K562 (cell line): ENCODE measurements at regions not wholly inside any gene's neighbourhood (a gene's known extent, or its start where the extent isn't known, plus 50 kb on each side); places are given as distances from the start of the nearest gene placed in this dataset.

Experiments used
- ATAC-seq: fragments of 200-7000 bp; cut with Tn5 transposase; 3 replicates; pipeline ENCODE4 v1.9.1; 2020; ENCODE audit warnings: moderate library complexity
- BruUV-seq: library from RNA; stranded (reverse); fragments of 400-500 nt; replicated peaks from 2 replicates; lab custom pipeline; 2021; lab: Mats Ljungman, UMichigan
- CTCF ChIA-PET: fragments of 300-600 bp; formaldehyde crosslinking; extraction: SDS; loops from one replicate; lab custom pipeline; 2021; ENCODE audit warnings: low intra/inter-chr PET ratio; lab: Yijun Ruan, JAX
- POLR2A ChIA-PET: fragments of 300-600, 350-650 bp; sonication (Branson Sonifier 250); formaldehyde crosslinking; extraction: SDS; loops from one replicate; lab custom pipeline; 2021; ENCODE audit warnings: antibody characterized with exemption, inconsistent platforms; lab: Yijun Ruan, JAX
- DNase-seq, 4 experiments: peaks; one replicate each; pipeline versions ENCODE4 v3.0.0 to v3.0.0-alpha.2; 2011 to 2018; ENCODE audit warnings: low spot score in 3 of 4, mixed read lengths in 3 of 4; ENCODE audit errors: extremely low read depth in 1 of 4
- FAIRE-seq: peaks from 2 replicates; lab custom pipeline; 2011; peaks lifted over from hg19 to GRCh38; lab: Jason Lieb, UNC
- H2AFZ ChIP-seq: 2 replicates; pipeline ENCODE4 v1.6.0; 2011; ENCODE audit warnings: low read depth, low read length, control low read depth, inconsistent platforms
- H3K27ac ChIP-seq: fragments of 200-600 bp; 3 replicates; pipeline ENCODE4 v1.8.0; 2011; ENCODE audit warnings: low read depth, mild to moderate bottlenecking, control low read depth, inconsistent platforms, low read length, moderate library complexity, mixed read lengths; ENCODE audit errors: extremely low read depth
- H3K27me3 ChIP-seq, 2 experiments: fragments of 300-600 bp in 1 of 2; 2 replicates in 1 of 2; 3 replicates in 1 of 2; pipeline versions ENCODE4 v1.6.0 to v1.8.0; 2011; ENCODE audit warnings: inconsistent platforms in 2 of 2, low read length in 2 of 2, mild to moderate bottlenecking in 1 of 2, mixed read lengths in 1 of 2, moderate library complexity in 1 of 2; ENCODE audit not compliant: control insufficient read depth in 2 of 2, insufficient read depth in 2 of 2
- H3K36me3 ChIP-seq: fragments of 300-600 bp; 3 replicates; pipeline ENCODE4 v1.8.0; 2011; ENCODE audit warnings: mild to moderate bottlenecking, low read length, inconsistent platforms; ENCODE audit not compliant: control insufficient read depth, insufficient read depth
- H3K4me1 ChIP-seq, 2 experiments: fragments of 200-600 bp in 1 of 2; replicated peaks in 1 of 2; 2 replicates in 1 of 2; 3 replicates in 1 of 2; pipeline versions ENCODE4 v1.5.1 to v1.8.0; 2011; ENCODE audit warnings: inconsistent platforms in 2 of 2, low read length in 2 of 2, mild to moderate bottlenecking in 1 of 2, mixed read lengths in 1 of 2, moderate library complexity in 1 of 2; ENCODE audit not compliant: control insufficient read depth in 2 of 2, insufficient read depth in 2 of 2
- H3K4me2 ChIP-seq: 2 replicates; pipeline ENCODE4 v1.6.1; 2011; ENCODE audit warnings: low read length, control low read depth, inconsistent platforms, mixed read lengths; ENCODE audit not compliant: insufficient read depth
- H3K4me3 ChIP-seq: fragments of 200-600 bp; sonication (generic), shearing (Covaris generic); 2 replicates; pipeline ENCODE4 v1.5.1; 2016; ENCODE audit warnings: control low read depth, inconsistent platforms
- H3K79me2 ChIP-seq: fragments of 200-600 bp; 3 replicates; pipeline ENCODE4 v1.8.0; 2011; ENCODE audit warnings: low read length, inconsistent platforms; ENCODE audit not compliant: control insufficient read depth, insufficient read depth
- H3K9ac ChIP-seq, 2 experiments: 2 replicates each; pipeline versions ENCODE4 v1.6.0 to v1.6.1; 2011; ENCODE audit warnings: low read depth in 2 of 2, low read length in 2 of 2, control low read depth in 1 of 2, inconsistent platforms in 1 of 2, mild to moderate bottlenecking in 1 of 2, mixed read lengths in 1 of 2; ENCODE audit not compliant: insufficient read depth in 1 of 2
- H3K9me1 ChIP-seq: one replicate; pipeline ENCODE4 v1.6.0; 2011; ENCODE audit warnings: inconsistent platforms, mild to moderate bottlenecking, low read length, moderate library complexity; ENCODE audit not compliant: control insufficient read depth, insufficient read depth
- H3K9me3 ChIP-seq: replicated peaks from 2 replicates; pipeline ENCODE4 v1.5.1; 2011; ENCODE audit warnings: low read depth, low read length, inconsistent platforms; ENCODE audit not compliant: control insufficient read depth, insufficient read depth
- H4K20me1 ChIP-seq: replicated peaks from 2 replicates; pipeline ENCODE4 v1.6.1; 2011; ENCODE audit warnings: low read length, inconsistent platforms, mixed read lengths; ENCODE audit not compliant: control insufficient read depth, insufficient read depth
- CCNT2 ChIP-seq: IDR thresholded peaks from 2 replicates; pipeline ENCODE4 v1.6.1; 2011; ENCODE audit warnings: borderline replicate concordance, low read depth, mild to moderate bottlenecking, moderate library complexity, mixed read lengths, low read length; ENCODE audit not compliant: insufficient read length; ENCODE audit errors: extremely low read depth
- LEF1 ChIP-seq: fragments of 450-650 bp; IDR thresholded peaks from 2 replicates; pipeline ENCODE4 v1.6.1; 2016; ENCODE audit warnings: mild to moderate bottlenecking
- MIER1 ChIP-seq: fragments of 450-650 bp; IDR thresholded peaks from 2 replicates; pipeline ENCODE4 v1.6.1; 2016; ENCODE audit warnings: antibody characterized with exemption, mild to moderate bottlenecking, low read depth
- PATZ1 ChIP-seq: fragments of 250-450 bp; sonication (Bioruptor Pico); IDR thresholded peaks from 2 replicates; pipeline ENCODE4 v1.5.0; 2020; ENCODE audit warnings: mild to moderate bottlenecking, borderline replicate concordance
- TFAP4 ChIP-seq: sonication (generic); formaldehyde crosslinking; IDR thresholded peaks from 2 replicates; pipeline ENCODE4 v1.8.0; 2022; ENCODE audit warnings: missing genetic modification reagents, mild to moderate bottlenecking, moderate library complexity, borderline replicate concordance
- ZNF699 ChIP-seq: fragments of 250-450 bp; sonication (Bioruptor Pico); IDR thresholded peaks from 2 replicates; pipeline ENCODE4 v1.8.0; 2021; ENCODE audit warnings: mild to moderate bottlenecking, moderate library complexity; ENCODE audit not compliant: insufficient replicate concordance
- WGBS: fragments of 100-300 bp; shearing (Covaris generic); methylation state at CpG from one replicate; pipeline ENCODE4 v1.1.6; 2016; ENCODE audit warnings: low coverage, mixed read lengths; ENCODE audit not compliant: insufficient coverage; ENCODE audit errors: missing lambda C conversion rate; 5-methylcytosine and 5-hydroxymethylcytosine counted together
- in situ Hi-C: fragments of 300-500 bp; cut with MboI; formaldehyde crosslinking; loops from 4 replicates; pipeline ENCODE4 v1.15.0; 2018; ENCODE audit warnings: inconsistent platforms, mixed read lengths
- intact Hi-C: fragments of 100-400 bp; cut with micrococcal nuclease; formaldehyde crosslinking; loops from 2 replicates; pipeline ENCODE4 v1.14.2; 2022

- intact Hi-C loops: no loop called here
- Histone ChIP-seq H3K4me2 (no peak overlapping the region), H3K9me1 (peaks cover 2% of the 10 kb centered on the region), H3K9ac (no peak overlapping the region), H3K27me3 (no peaks in the 10 kb centered on the region), H4K20me1 (no peaks in the 10 kb centered on the region; the same call in 1 of the 2 replicates), H3K79me2 (no peaks in the 10 kb centered on the region), H3K27ac (no peak overlapping the region), H3K4me3 (no peak overlapping the region), H3K4me1 (peaks cover 0 to 2% of the 10 kb centered on the region in 2 experiments; a peak in 2 of 5 replicates), H3K9me3 (no peaks in the 10 kb centered on the region), H3K36me3 (no peaks in the 10 kb centered on the region), H2AFZ (no peak overlapping the region)
- TF ChIP-seq TFAP4 (CRISPR knock-in tag) (no peak), CCNT2 (no peak), PATZ1 (CRISPR knock-in tag) (no peak), MIER1 (no peak), ZNF699 (no peak), LEF1 (no peak)
- ATAC-seq: no peak
- no peak for FAIRE-seq
- 34% methylated on average over 4 of the region's 4 CpGs for WGBS
- CTCF ChIA-PET: no interaction called here
- no peak for DNase-seq
- in situ Hi-C loops: loop anchor here (25.0 kb wide), 2 partner anchors 196 to 896 kb away; no protein-coding TSS in a partner anchor
- BruUV-seq: no TSS peak
- POLR2A ChIA-PET: no interaction called here
These were observed 175.4 kb downstream of the ANAPC1 start for GRCh38 chr2:111708476-111709180.
